ENCODE measurements at regions not wholly inside any gene's neighbourhood (a gene's known extent, or its start where the extent isn't known, plus 50 kb on each side); places are given as distances from the start of the nearest gene placed in this dataset.
A peak's percentile ranks its signal among the peaks of the same experiment; 100 is the strongest.

- Histone ChIP-seq H3K27me3 (ENCODE audit: control insufficient read depth in 3 of 3, insufficient read depth in 3 of 3, low read length in 2 of 3) (no peaks in the 10 kb centered on the region), H3K27ac (ENCODE audit: low read depth in 1 of 2, low read length in 1 of 2) (no peak overlapping the region), H3K4me3 (no peak overlapping the region), H3K9ac (ENCODE audit: insufficient read depth in 1 of 2, low read length in 2 of 2) (no peak overlapping the region), H3K9me3 (ENCODE audit: control insufficient read depth in 4 of 4, insufficient read depth in 3 of 4, low read length in 3 of 4) (no peaks in the 10 kb centered on the region), H3K36me3 (ENCODE audit: control insufficient read depth in 4 of 4, insufficient read depth in 4 of 4, low read length in 4 of 4) (no peaks in the 10 kb centered on the region), H3K4me1 (ENCODE audit: control insufficient read depth in 5 of 5, insufficient read depth in 5 of 5, low read length in 5 of 5) (peaks cover 0 to 23% (median 11%) of the 10 kb centered on the region in 5 donors)
- no peak for TF ChIP-seq CTCF (IDR thresholded peaks at IDR 0.05; ENCODE audit: control extremely low read depth, extremely low read depth)
- DNase-seq (peak; percentile 57 to 85 (median 68)), ATAC-seq (ENCODE audit: insufficient read depth, low FRiP score) (no peak)
- WGBS, 2 donors: 66 to 72% methylated on average over 14 of the region's 14 CpGs
These were observed 112.2 kb upstream of the ENPP6 start for GRCh38 chr4:184329659-184330400.

- 86 to 92% methylated on average over 9 of the region's 9 CpGs for WGBS, 2 donors
- H3K9ac ChIP-seq (ENCODE audit: insufficient read depth in 1 of 2, low read length in 2 of 2): no peak overlapping the region
- no peak overlapping the region for H3K27ac ChIP-seq (ENCODE audit: low read depth in 1 of 2, low read length in 1 of 2)
- H3K9me3 ChIP-seq (ENCODE audit: control insufficient read depth in 4 of 4, insufficient read depth in 3 of 4, low read length in 3 of 4): no peaks in the 10 kb centered on the region
- TF ChIP-seq CTCF (IDR thresholded peaks at IDR 0.05; ENCODE audit: control extremely low read depth, extremely low read depth): no peak
- no peak for ATAC-seq (ENCODE audit: insufficient read depth, low FRiP score)
- H3K36me3 ChIP-seq (ENCODE audit: control insufficient read depth in 4 of 4, insufficient read depth in 4 of 4, low read length in 4 of 4): no peaks in the 10 kb centered on the region
- DNase-seq: peak in 2 of 3 donors; percentile 35 to 61
- no peaks in the 10 kb centered on the region for H3K27me3 ChIP-seq (ENCODE audit: control insufficient read depth in 3 of 3, insufficient read depth in 3 of 3, low read length in 2 of 3)
- H3K4me1 ChIP-seq (ENCODE audit: control insufficient read depth in 5 of 5, insufficient read depth in 5 of 5, low read length in 5 of 5): peaks cover 0 to 23% (median 11%) of the 10 kb centered on the region in 5 donors
- no peak overlapping the region for H3K4me3 ChIP-seq
These were observed 111.6 kb upstream of the ENPP6 start for GRCh38 chr4:184329235-184329634.

GRCh38 chr4:184328022-184328736 is 110.5 kb upstream of the ENPP6 start:
- WGBS, 2 donors: 83 to 85% methylated on average over 7 of the region's 7 CpGs
- TF ChIP-seq CTCF (IDR thresholded peaks at IDR 0.05; ENCODE audit: control extremely low read depth, extremely low read depth): no peak
- peaks cover 0 to 23% (median 11%) of the 10 kb centered on the region in 5 donors for H3K4me1 ChIP-seq (ENCODE audit: control insufficient read depth in 5 of 5, insufficient read depth in 5 of 5, low read length in 5 of 5)
- H3K27me3 ChIP-seq (ENCODE audit: control insufficient read depth in 3 of 3, insufficient read depth in 3 of 3, low read length in 2 of 3): no peaks in the 10 kb centered on the region
- ATAC-seq (ENCODE audit: insufficient read depth, low FRiP score) (no peak), DNase-seq (no peak)
- H3K36me3 ChIP-seq (ENCODE audit: control insufficient read depth in 4 of 4, insufficient read depth in 4 of 4, low read length in 4 of 4): no peaks in the 10 kb centered on the region
- no peak overlapping the region for H3K9ac ChIP-seq (ENCODE audit: insufficient read depth in 1 of 2, low read length in 2 of 2)
- H3K27ac ChIP-seq (ENCODE audit: low read depth in 1 of 2, low read length in 1 of 2): no peak overlapping the region
- no peak overlapping the region for H3K4me3 ChIP-seq
- H3K9me3 ChIP-seq (ENCODE audit: control insufficient read depth in 4 of 4, insufficient read depth in 3 of 4, low read length in 3 of 4): no peaks in the 10 kb centered on the region
